IMR-90 (cell line): ENCODE measurements at regions not wholly inside any gene's neighbourhood (a gene's known extent, or its start where the extent isn't known, plus 50 kb on each side); places are given as distances from the start of the nearest gene placed in this dataset.

Experiments
- ATAC-seq: fragments of 200-7000 bp; cut with Tn5 transposase; 2 replicates; pipeline ENCODE4 v1.9.1; 2020; ENCODE audit warnings: low read depth, mild to moderate bottlenecking, moderate library complexity
- BruUV-seq: library from RNA; stranded (reverse); fragments of 400-500 nt; replicated peaks from 2 replicates; lab custom pipeline; 2021; lab: Mats Ljungman, UMichigan
- CTCF ChIA-PET: fragments of 300-600 bp; formaldehyde crosslinking; extraction: SDS; loops from one replicate; lab custom pipeline; 2021; ENCODE audit warnings: antibody characterized with exemption; lab: Yijun Ruan, JAX
- POLR2A ChIA-PET: fragments of 300-600 bp; sonication (Branson Sonifier 250); formaldehyde crosslinking; loops from one replicate; lab custom pipeline; 2022; ENCODE audit warnings: antibody characterized with exemption; ENCODE audit not compliant: unreplicated experiment; lab: Charles Lee
- DNase-seq: peaks from one replicate; pipeline ENCODE4 v3.0.0; 2013
- H2AFZ ChIP-seq: replicated peaks from 2 replicates; pipeline ENCODE3; 2013; ENCODE audit warnings: low read length, mild to moderate bottlenecking; ENCODE audit not compliant: poor library complexity
- H2AK5ac ChIP-seq: 2 replicates; pipeline ENCODE4 v1.6.1; 2013; ENCODE audit warnings: low read depth, low read length, inconsistent platforms
- H2AK9ac ChIP-seq: replicated peaks from 2 replicates; pipeline ENCODE3; 2013; ENCODE audit warnings: mild to moderate bottlenecking, low read depth, low read length, moderate library complexity; ENCODE audit not compliant: poor library complexity
- H2BK120ac ChIP-seq: 2 replicates; pipeline ENCODE4 v1.6.1; 2013; ENCODE audit warnings: low read depth, low read length, inconsistent platforms
- H2BK15ac ChIP-seq: 3 replicates; pipeline ENCODE4 v1.6.1; 2013; ENCODE audit warnings: low read depth, low read length, inconsistent platforms
- H2BK20ac ChIP-seq: 2 replicates; pipeline ENCODE4 v1.6.1; 2013; ENCODE audit warnings: low read depth, mild to moderate bottlenecking, inconsistent platforms, low read length, moderate library complexity
- H2BK5ac ChIP-seq: 2 replicates; pipeline ENCODE4 v1.6.1; 2013; ENCODE audit warnings: mild to moderate bottlenecking, low read depth, low read length, inconsistent platforms; ENCODE audit not compliant: poor library complexity, severe bottlenecking
- H3K14ac ChIP-seq: replicated peaks from 2 replicates; pipeline ENCODE4 v1.6.1; 2013; ENCODE audit warnings: low read depth, low read length, inconsistent platforms
- H3K18ac ChIP-seq: 2 replicates; pipeline ENCODE4 v1.6.1; 2013; ENCODE audit warnings: low read depth, low read length, control low read depth
- H3K23ac ChIP-seq: 2 replicates; pipeline ENCODE4 v1.6.1; 2013; ENCODE audit warnings: low read depth, low read length, inconsistent platforms
- H3K27ac ChIP-seq: 2 replicates; pipeline ENCODE4 v1.5.1; 2013; ENCODE audit warnings: mild to moderate bottlenecking, control low read depth, low read length; ENCODE audit not compliant: insufficient read depth
- H3K27me3 ChIP-seq: 2 replicates; pipeline ENCODE4 v1.6.1; 2013; ENCODE audit warnings: low read length; ENCODE audit not compliant: control insufficient read depth, insufficient read depth
- H3K36me3 ChIP-seq: 2 replicates; pipeline ENCODE4 v1.6.1; 2013; ENCODE audit warnings: low read length, mixed read lengths; ENCODE audit not compliant: control insufficient read depth, insufficient read depth
- H3K4ac ChIP-seq: 2 replicates; pipeline ENCODE4 v1.6.1; 2013; ENCODE audit warnings: low read depth, low read length, inconsistent platforms
- H3K4me1 ChIP-seq: 2 replicates; pipeline ENCODE4 v1.6.1; 2013; ENCODE audit warnings: low read length, mixed read lengths; ENCODE audit not compliant: control insufficient read depth, insufficient read depth
- H3K4me2 ChIP-seq: 2 replicates; pipeline ENCODE4 v1.6.1; 2013; ENCODE audit warnings: low read depth, mild to moderate bottlenecking, control low read depth, low read length, moderate library complexity
- H3K4me3 ChIP-seq: 2 replicates; pipeline ENCODE4 v1.5.1; 2013; ENCODE audit warnings: low read depth, mild to moderate bottlenecking, control low read depth, low read length, moderate library complexity; ENCODE audit not compliant: insufficient read depth
- H3K56ac ChIP-seq: 2 replicates; pipeline ENCODE4 v1.6.1; 2013; ENCODE audit warnings: low read length, inconsistent platforms; ENCODE audit not compliant: insufficient read depth; ENCODE audit errors: extremely low read depth
- H3K79me1 ChIP-seq, 2 experiments: 2 replicates each; pipeline ENCODE4 v1.6.1; 2013; ENCODE audit warnings: low read length in 2 of 2, inconsistent platforms in 1 of 2, low read depth in 1 of 2
- H3K9ac ChIP-seq: 2 replicates; pipeline ENCODE4 v1.6.1; 2013; ENCODE audit warnings: low read depth, low read length, control low read depth
- H3K9me1 ChIP-seq: 2 replicates; pipeline ENCODE4 v1.6.1; 2013; ENCODE audit warnings: low read length, inconsistent platforms; ENCODE audit not compliant: insufficient read depth
- H3K9me3 ChIP-seq: 2 replicates; pipeline ENCODE4 v1.6.1; 2013; ENCODE audit warnings: low read length; ENCODE audit not compliant: control insufficient read depth, insufficient read depth
- H4K20me1 ChIP-seq: 2 replicates; pipeline ENCODE4 v1.6.1; 2013; ENCODE audit warnings: low read length, inconsistent platforms; ENCODE audit not compliant: insufficient read depth
- H4K5ac ChIP-seq: 2 replicates; pipeline ENCODE4 v1.6.1; 2013; ENCODE audit warnings: mild to moderate bottlenecking, low read depth, low read length, control low read depth
- H4K8ac ChIP-seq, 2 experiments: 2 replicates each; pipeline ENCODE4 v1.6.1; 2013; ENCODE audit warnings: low read depth in 2 of 2, low read length in 2 of 2, control low read depth in 1 of 2, inconsistent platforms in 1 of 2
- H4K91ac ChIP-seq: 2 replicates; pipeline ENCODE4 v1.6.1; 2013; ENCODE audit warnings: low read depth, low read length, inconsistent platforms; ENCODE audit not compliant: insufficient read depth
- CEBPB ChIP-seq: IDR thresholded peaks from 2 replicates; pipeline ENCODE4 v1.6.1; 2012; ENCODE audit warnings: low read depth, low read length, improper control_type of control experiment
- NFE2L2 ChIP-seq: fragments of 150-350 bp; IDR thresholded peaks from 2 replicates; pipeline ENCODE4 v1.6.1; 2016; ENCODE audit warnings: low read depth, mild to moderate bottlenecking, low read length
- WGBS, 2 experiments: methylation state at CpG; one replicate each; pipeline versions ENCODE4 v1.1.5 to v1.1.7; 2013; ENCODE audit warnings: missing lambda C conversion rate in 2 of 2; ENCODE audit not compliant: insufficient read length in 1 of 2; ENCODE audit errors: extremely low coverage in 2 of 2; 5-methylcytosine and 5-hydroxymethylcytosine counted together
- dilution Hi-C: fragments of 300-500 bp; cut with HindIII; formaldehyde crosslinking; loops from one replicate; pipeline ENCODE4 v1.14.3; 2018; ENCODE audit warnings: low sequenced_read_pairs; ENCODE audit not compliant: unreplicated experiment
- in situ Hi-C: fragments of 300-500 bp; cut with MboI; formaldehyde crosslinking; loops from 3 replicates; pipeline ENCODE4 v1.14.3; 2019; ENCODE audit warnings: low sequenced_read_pairs, inconsistent platforms, mixed read lengths
- intact Hi-C: fragments of 100-400 bp; cut with micrococcal nuclease; formaldehyde crosslinking; loops from 2 replicates; pipeline ENCODE4 v1.10.0; 2022

- H4K91ac ChIP-seq: no peak overlapping the region
- no peak overlapping the region for H2AK5ac ChIP-seq
- no peak overlapping the region for H3K14ac ChIP-seq
- POLR2A ChIA-PET: no interaction called here
- no peak overlapping the region for H4K5ac ChIP-seq
- H4K8ac ChIP-seq: no peak overlapping the region
- peak overlapping the region; percentile 21 for H2AFZ ChIP-seq
- no TSS peak for BruUV-seq
- no peak overlapping the region for H3K4me3 ChIP-seq
- peak; percentile 37; the same call in 1 of the 2 replicates for ATAC-seq
- H3K4me2 ChIP-seq: peak overlapping the region; percentile 27
- no peaks in the 10 kb centered on the region for H4K20me1 ChIP-seq
- dilution Hi-C loops: no loop called here
- H2AK9ac ChIP-seq: no peak overlapping the region
- no peaks in the 10 kb centered on the region for H3K36me3 ChIP-seq
- 0 out of 2 replicates have a peak, but pooled peaks cover 1% of the 10 kb centered on the region for H3K4me1 ChIP-seq
- TF ChIP-seq CEBPB: peak; percentile 41
- no peak for TF ChIP-seq NFE2L2
- no peaks in the 10 kb centered on the region for H3K9me1 ChIP-seq
- peak; percentile 48 for DNase-seq
- no peak overlapping the region for H2BK15ac ChIP-seq
- no peak overlapping the region for H3K56ac ChIP-seq
- peaks cover 4% of the 10 kb centered on the region for H3K27me3 ChIP-seq
- H2BK20ac ChIP-seq: no peak overlapping the region; the same call in 1 of the 2 replicates
- CTCF ChIA-PET: interaction anchor here (1.2 kb wide), 1 partner anchor 136 kb away, joined by 3 read pairs; no protein-coding TSS in a partner anchor
- H3K9me3 ChIP-seq: no peaks in the 10 kb centered on the region
- no peak overlapping the region for H3K18ac ChIP-seq
- H3K27ac ChIP-seq: no peak overlapping the region
- no peak overlapping the region for H2BK5ac ChIP-seq
- no peak overlapping the region for H2BK120ac ChIP-seq
- in situ Hi-C loops: loop anchor here (5.0 kb wide), 1 partner anchor 739 kb away; no protein-coding TSS in a partner anchor
- no peak overlapping the region for H3K23ac ChIP-seq
- H3K79me1 ChIP-seq: no peaks in the 10 kb centered on the region
- intact Hi-C loops: loop anchor here (5.0 kb wide), 1 partner anchor 1069 kb away; no protein-coding TSS in a partner anchor
- H3K9ac ChIP-seq: no peak overlapping the region
- no CpG with 5 or more reads among the region's 6 CpGs for WGBS, 2 experiments
- H3K4ac ChIP-seq: no peak overlapping the region
These were observed 133.6 kb upstream of the RAP2B start for GRCh38 chr3:153028381-153028780.
